Left lung (tissue), 4 donors: ENCODE measurements at regions not wholly inside any gene's neighbourhood (a gene's known extent, or its start where the extent isn't known, plus 50 kb on each side); places are given as distances from the start of the nearest gene placed in this dataset.

Experiments used
- ATAC-seq: fragments of 200-7000 bp; cut with Tn5 transposase; one replicate; pipeline ENCODE4 v1.9.1; 2020; ENCODE audit warnings: moderate library complexity
- DNase-seq, 4 donors: peaks; one replicate each; pipeline ENCODE4 v3.0.0-alpha.2; 2013 to 2020
- H3K27ac ChIP-seq, 2 donors: fragments of 200-600 bp; sonication (generic) in 1 of 2; one replicate each; pipeline versions ENCODE4 v1.5.0 to v1.8.0; 2020 to 2021
- H3K27me3 ChIP-seq, 2 donors: fragments of 200-600 bp; sonication (generic) in 1 of 2; one replicate each; pipeline versions ENCODE4 v1.5.0 to v1.8.0; 2020 to 2021
- H3K36me3 ChIP-seq, 2 donors: fragments of 200-600 bp; sonication (generic) in 1 of 2; one replicate each; pipeline versions ENCODE4 v1.5.0 to v1.8.0; 2020 to 2021
- H3K4me1 ChIP-seq, 2 donors: fragments of 200-600 bp; one replicate each; pipeline ENCODE4 v1.8.0; 2021
- H3K4me3 ChIP-seq, 2 donors: fragments of 200-600 bp; sonication (generic) in 1 of 2; one replicate each; pipeline versions ENCODE4 v1.5.0 to v1.8.0; 2020 to 2021; ENCODE audit warnings: mild to moderate bottlenecking in 1 of 2
- H3K9me3 ChIP-seq, 2 donors: fragments of 200-600 bp; sonication (generic) in 1 of 2; one replicate each; pipeline versions ENCODE4 v1.5.0 to v1.8.0; 2020 to 2021
- CTCF ChIP-seq, 2 donors: fragments of 200-600 bp; sonication (generic) in 1 of 2; IDR thresholded peaks; one replicate each; pipeline versions ENCODE4 v1.5.0 to v1.8.0; 2021; ENCODE audit warnings: antibody characterized with exemption in 2 of 2
- intact Hi-C, 2 donors: fragments of 100-400 bp; cut with DNase I; formaldehyde crosslinking; loops; one replicate each; pipeline versions ENCODE4 v1.11.2 to v1.14.2; 2022
- donor health status: DM: no; HTN: yes; CAD: no.
- donor health status: DM: no; HTN: no; CAD: no.

GRCh38 chr4:171646984-171647383 lies 166.2 kb upstream of the GALNTL6 start:
- ATAC-seq = no peak
- TF ChIP-seq CTCF (IDR thresholded peaks at IDR 0.05) = no peak
- Histone ChIP-seq H3K36me3 (no peaks in the 10 kb centered on the region), H3K27me3 (no peaks in the 10 kb centered on the region), H3K4me1 (no peaks in the 10 kb centered on the region), H3K27ac (no peak overlapping the region), H3K4me3 (no peak overlapping the region), H3K9me3 (no peaks in the 10 kb centered on the region)
- DNase-seq = no peak
- intact Hi-C loops = no loop called here

GRCh38 chr4:171644430-171645057 lies 168.7 kb upstream of the GALNTL6 start:
- ATAC-seq (no peak), DNase-seq (no peak)

GRCh38 chr4:171639540-171639939 lies 173.7 kb upstream of the GALNTL6 start:
- Histone ChIP-seq H3K36me3 (no peaks in the 10 kb centered on the region), H3K9me3 (no peaks in the 10 kb centered on the region), H3K4me1 (no peaks in the 10 kb centered on the region), H3K4me3 (no peak overlapping the region), H3K27me3 (no peaks in the 10 kb centered on the region), H3K27ac (no peak overlapping the region)
- intact Hi-C loops = no loop called here
- ATAC-seq = no peak
- DNase-seq = no peak
- TF ChIP-seq CTCF (IDR thresholded peaks at IDR 0.05) = no peak

More at GRCh38 chr4:171644430-171645057, 168.7 kb upstream of the GALNTL6 start:
- no peak overlapping the region for H3K27ac ChIP-seq
- H3K27me3 ChIP-seq = no peaks in the 10 kb centered on the region
- intact Hi-C loops = no loop called here
- H3K4me1 ChIP-seq = no peaks in the 10 kb centered on the region
- H3K36me3 ChIP-seq = no peaks in the 10 kb centered on the region
- no peak for TF ChIP-seq CTCF (IDR thresholded peaks at IDR 0.05)
- H3K9me3 ChIP-seq = no peaks in the 10 kb centered on the region
- no peak overlapping the region for H3K4me3 ChIP-seq

- no peak overlapping the region for H3K27ac ChIP-seq
- H3K4me3 ChIP-seq = no peak overlapping the region
- DNase-seq (no peak), ATAC-seq (no peak)
- H3K36me3 ChIP-seq = no peaks in the 10 kb centered on the region
- no peaks in the 10 kb centered on the region for H3K27me3 ChIP-seq
- intact Hi-C loops = no loop called here
- TF ChIP-seq CTCF (IDR thresholded peaks at IDR 0.05) = no peak
- no peaks in the 10 kb centered on the region for H3K9me3 ChIP-seq
- H3K4me1 ChIP-seq = no peaks in the 10 kb centered on the region
Measured at GRCh38 chr4:171636606-171637005, 176.6 kb upstream of the GALNTL6 start.

- Histone ChIP-seq H3K36me3 (no peaks in the 10 kb centered on the region), H3K9me3 (no peaks in the 10 kb centered on the region), H3K27me3 (no peaks in the 10 kb centered on the region), H3K4me3 (no peak overlapping the region), H3K27ac (no peak overlapping the region), H3K4me1 (no peaks in the 10 kb centered on the region)
- DNase-seq (no peak), ATAC-seq (no peak)
- TF ChIP-seq CTCF (IDR thresholded peaks at IDR 0.05) = no peak
- intact Hi-C loops = no loop called here
Measured at GRCh38 chr4:171629737-171630136, 183.5 kb upstream of the GALNTL6 start.
